ENCODE measurements at regions not wholly inside any gene's neighbourhood (a gene's known extent, or its start where the extent isn't known, plus 50 kb on each side); places are given as distances from the start of the nearest gene placed in this dataset.

DNA sequence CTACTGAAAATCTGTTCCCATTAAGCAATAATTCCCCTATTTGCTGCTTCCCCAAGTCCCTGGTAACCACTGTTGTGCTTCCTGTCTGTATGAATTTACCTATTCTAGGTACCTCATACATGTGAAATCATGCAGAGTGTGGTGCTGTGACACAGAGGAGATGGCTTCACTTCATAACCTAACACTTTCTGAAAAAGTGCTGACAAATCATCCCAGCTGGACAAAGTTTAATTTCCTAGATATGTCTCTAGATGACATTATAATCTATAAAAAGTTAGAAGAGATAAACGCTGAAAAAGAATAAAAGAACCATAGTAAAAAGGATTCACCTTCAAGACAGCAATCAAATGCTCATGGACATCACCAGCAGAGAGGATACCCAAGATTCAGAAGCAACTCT, 277.9 kb downstream of the SKIDA1 start:
- TF ChIP-seq, protein P1, sequence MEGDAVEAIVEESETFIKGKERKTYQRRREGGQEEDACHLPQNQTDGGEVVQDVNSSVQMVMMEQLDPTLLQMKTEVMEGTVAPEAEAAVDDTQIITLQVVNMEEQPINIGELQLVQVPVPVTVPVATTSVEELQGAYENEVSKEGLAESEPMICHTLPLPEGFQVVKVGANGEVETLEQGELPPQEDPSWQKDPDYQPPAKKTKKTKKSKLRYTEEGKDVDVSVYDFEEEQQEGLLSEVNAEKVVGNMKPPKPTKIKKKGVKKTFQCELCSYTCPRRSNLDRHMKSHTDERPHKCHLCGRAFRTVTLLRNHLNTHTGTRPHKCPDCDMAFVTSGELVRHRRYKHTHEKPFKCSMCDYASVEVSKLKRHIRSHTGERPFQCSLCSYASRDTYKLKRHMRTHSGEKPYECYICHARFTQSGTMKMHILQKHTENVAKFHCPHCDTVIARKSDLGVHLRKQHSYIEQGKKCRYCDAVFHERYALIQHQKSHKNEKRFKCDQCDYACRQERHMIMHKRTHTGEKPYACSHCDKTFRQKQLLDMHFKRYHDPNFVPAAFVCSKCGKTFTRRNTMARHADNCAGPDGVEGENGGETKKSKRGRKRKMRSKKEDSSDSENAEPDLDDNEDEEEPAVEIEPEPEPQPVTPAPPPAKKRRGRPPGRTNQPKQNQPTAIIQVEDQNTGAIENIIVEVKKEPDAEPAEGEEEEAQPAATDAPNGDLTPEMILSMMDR (conservative IDR thresholded peaks at IDR 0.05 in 1 of 2, IDR thresholded peaks at IDR 0.05 in 1 of 2; ENCODE audit: extremely low read depth in 1 of 2, insufficient read depth in 1 of 2, low read depth in 1 of 2, low read length in 2 of 2): no peak
- TF ChIP-seq EZH2 (IDR thresholded peaks at IDR 0.05; ENCODE audit: borderline replicate concordance, low read length): no peak

Data from mammary epithelial cell (primary cell).